ENCODE measurements at regions not wholly inside any gene's neighbourhood (a gene's known extent, or its start where the extent isn't known, plus 50 kb on each side); places are given as distances from the start of the nearest gene placed in this dataset.

DNA sequence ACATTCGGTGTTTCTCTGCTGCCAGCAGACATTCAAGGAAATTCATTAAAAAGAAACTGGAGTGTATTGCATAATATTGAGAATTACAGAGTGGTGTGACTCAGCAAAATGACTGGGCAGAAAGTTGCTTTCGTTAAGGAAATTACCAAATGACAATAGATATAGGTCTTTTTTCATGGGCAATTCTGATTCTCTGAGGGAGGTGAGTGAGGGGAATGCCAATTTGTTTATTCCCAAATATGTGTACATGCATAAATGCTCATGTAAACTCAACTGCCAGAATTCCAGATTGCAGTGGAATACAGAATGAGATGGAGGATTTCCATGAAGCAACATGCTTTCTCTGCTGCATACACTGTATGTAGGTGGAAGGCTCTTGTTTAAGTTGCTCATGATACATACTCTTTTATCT is 1730.1 kb downstream of the SLITRK5 start:
- no peak for TF ChIP-seq GABPA (IDR thresholded peaks at IDR 0.05; ENCODE audit: low read depth)
- TF ChIP-seq, protein P1, sequence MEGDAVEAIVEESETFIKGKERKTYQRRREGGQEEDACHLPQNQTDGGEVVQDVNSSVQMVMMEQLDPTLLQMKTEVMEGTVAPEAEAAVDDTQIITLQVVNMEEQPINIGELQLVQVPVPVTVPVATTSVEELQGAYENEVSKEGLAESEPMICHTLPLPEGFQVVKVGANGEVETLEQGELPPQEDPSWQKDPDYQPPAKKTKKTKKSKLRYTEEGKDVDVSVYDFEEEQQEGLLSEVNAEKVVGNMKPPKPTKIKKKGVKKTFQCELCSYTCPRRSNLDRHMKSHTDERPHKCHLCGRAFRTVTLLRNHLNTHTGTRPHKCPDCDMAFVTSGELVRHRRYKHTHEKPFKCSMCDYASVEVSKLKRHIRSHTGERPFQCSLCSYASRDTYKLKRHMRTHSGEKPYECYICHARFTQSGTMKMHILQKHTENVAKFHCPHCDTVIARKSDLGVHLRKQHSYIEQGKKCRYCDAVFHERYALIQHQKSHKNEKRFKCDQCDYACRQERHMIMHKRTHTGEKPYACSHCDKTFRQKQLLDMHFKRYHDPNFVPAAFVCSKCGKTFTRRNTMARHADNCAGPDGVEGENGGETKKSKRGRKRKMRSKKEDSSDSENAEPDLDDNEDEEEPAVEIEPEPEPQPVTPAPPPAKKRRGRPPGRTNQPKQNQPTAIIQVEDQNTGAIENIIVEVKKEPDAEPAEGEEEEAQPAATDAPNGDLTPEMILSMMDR (IDR thresholded peaks at IDR 0.05; ENCODE audit: insufficient read depth, low read length): no peak
